ENCODE measurements at regions not wholly inside any gene's neighbourhood (a gene's known extent, or its start where the extent isn't known, plus 50 kb on each side); places are given as distances from the start of the nearest gene placed in this dataset.

DNA sequence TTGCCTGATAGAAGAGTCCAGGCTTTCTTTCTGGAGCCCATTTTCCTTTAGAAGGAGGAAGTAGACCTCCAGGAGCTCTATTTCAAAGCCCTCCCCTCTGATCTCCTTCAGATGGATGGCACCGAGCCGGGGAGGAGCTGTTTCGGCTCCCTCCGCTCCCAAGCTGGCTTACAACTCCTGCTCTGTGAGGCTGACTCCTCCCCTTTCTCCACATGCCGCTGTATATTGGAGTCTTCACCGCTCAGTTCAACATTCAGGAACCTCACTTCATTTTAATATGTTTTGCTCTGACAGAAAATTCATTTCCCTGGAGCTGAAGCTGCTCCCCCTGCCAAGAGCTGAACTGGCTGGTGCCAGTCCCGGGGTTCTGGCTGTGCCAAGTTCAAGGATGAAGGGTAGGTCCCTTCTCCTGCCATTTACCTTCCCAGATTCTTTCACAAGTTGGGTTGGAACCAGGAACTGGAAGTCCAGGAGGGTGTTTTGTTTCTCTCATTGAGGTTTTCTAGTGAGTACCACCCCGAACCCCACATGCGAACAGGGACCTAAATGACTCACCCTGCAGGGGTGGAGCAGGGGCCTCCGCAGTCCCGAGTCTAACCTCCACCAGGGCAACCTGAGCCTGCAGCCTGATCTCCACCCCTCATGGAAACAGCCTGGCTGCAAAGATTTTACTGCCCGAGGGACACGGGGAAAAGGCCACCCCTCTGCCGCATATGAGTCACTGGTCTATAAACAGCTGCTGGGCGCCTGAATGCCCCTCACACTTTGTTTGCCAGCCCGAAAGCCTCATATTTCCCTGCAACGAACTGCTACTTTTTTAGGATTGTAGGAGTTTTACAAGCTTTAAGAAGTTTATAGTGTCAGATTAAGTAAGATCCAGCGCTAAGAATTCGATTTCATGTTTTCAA lies 68.6 kb upstream of the FOXA2 start:
- no peak for DNase-seq

- no peak for DNase-seq
These were observed 69.6 kb upstream of the FOXA2 start for GRCh38 chr20:22653658-22654642.

DNA sequence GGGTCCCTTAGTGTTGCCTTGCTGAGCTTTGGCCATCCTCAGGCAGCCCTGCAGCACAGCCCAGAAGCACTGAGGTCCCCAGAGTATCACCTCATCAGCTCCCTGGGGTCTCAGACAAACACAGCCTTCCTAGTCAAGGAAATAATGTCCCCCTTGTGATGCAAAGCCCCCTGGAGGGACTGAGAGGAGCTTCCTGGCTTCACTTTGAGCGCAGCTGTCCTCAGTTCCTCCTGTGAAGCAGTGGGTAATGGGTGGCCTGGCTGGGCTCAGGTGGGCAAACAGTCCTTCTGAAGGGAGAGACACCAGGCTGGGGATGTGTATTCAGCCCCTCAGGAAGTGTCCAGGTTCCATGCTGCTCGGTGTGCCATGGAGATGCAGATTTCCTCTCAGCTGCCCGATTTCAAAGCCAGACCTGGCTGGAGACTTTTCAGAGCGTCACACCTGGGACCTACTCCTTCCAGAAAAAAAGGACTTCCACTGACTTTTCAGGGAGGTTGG lies 79.2 kb upstream of the FOXA2 start:
- DNase-seq: no peak

GRCh38 chr20:22667198-22667597 lies 82.8 kb upstream of the FOXA2 start:
- no peak for DNase-seq

DNA sequence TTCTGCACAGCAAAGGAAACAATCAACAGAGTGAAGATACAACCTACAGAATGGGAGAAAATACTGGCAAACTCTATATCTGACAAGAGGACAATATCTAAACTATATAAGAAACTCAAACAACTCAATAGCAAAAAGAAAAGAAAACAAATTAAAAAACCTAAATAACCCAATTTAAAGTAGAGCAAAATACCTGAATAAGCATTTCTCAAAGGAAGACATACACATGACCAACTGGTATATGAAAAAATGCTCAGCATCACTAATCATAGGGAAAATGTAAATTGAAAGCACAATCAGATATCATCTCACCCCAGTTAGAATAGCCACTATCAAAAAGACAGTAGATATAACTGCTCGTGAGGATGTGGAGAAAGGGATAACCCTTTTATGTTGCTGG lies 87.8 kb upstream of the FOXA2 start:
- no peak for DNase-seq

GRCh38 chr20:22673467-22673866 lies 89.1 kb upstream of the FOXA2 start:
- DNase-seq: no peak

DNA sequence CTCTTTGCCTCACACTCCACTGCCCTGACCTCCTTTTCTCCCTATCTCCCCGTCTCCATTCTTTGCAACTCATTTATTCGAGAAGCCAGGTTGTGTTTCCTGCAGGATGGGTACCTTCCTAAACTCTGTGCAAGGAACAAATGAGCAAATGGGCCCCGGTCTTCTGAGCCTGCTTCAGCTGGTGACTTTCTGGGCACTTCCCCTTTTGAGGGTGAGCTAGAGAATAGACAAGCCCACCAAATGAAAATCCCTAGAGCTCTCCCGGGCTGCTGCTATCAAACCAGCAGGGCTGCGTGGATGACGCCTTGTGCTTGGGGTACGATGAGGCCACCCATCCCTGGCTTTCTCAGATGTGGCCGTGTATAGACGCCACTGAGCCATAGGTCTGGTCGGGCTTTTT lies 91.0 kb upstream of the FOXA2 start:
- no peak for DNase-seq

DNA sequence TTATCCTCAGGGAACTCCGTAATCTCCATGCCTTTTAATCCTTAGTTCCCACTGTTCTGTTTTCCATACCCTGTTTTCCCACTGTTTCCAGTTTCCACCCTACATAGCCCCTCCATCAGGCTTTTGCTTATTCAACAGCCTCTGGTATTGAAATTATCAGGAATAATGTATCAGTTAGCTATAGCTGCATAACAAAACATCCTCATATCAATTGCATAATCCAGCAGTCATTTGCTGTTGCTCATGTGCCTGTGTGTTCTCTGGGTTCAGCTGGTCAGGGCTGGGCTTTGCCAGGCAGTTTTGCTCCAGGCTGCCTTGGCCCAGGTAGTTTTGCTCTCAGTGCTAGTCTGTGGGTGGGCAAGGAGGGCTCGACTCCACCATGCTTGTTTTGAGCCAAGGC lies 94.3 kb upstream of the FOXA2 start:
- DNase-seq: no peak

DNA sequence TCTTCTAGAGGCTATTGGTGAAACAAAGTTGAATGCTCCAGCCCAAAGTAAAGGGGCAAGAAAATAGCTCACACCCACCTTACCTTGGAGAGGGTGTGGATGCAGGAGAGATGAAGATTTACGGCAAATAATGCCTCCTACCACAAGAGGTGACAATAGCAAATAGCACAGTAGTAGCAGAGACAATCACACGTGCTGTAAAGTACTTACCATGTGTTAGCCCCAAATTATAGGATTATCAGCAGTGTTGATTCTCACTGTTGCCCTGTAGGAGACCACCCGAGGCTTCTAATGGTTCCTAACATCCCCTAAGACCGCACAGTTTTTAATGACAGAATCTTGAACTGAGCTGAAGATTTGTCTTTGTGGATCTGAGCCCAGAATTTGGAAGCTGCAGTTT lies 94.8 kb upstream of the FOXA2 start:
- DNase-seq: no peak

- DNase-seq: no peak
These were observed 95.8 kb upstream of the FOXA2 start for GRCh38 chr20:22680031-22680740.

GRCh38 chr20:22681591-22682248 lies 97.3 kb upstream of the FOXA2 start:
- DNase-seq: no peak

DNA sequence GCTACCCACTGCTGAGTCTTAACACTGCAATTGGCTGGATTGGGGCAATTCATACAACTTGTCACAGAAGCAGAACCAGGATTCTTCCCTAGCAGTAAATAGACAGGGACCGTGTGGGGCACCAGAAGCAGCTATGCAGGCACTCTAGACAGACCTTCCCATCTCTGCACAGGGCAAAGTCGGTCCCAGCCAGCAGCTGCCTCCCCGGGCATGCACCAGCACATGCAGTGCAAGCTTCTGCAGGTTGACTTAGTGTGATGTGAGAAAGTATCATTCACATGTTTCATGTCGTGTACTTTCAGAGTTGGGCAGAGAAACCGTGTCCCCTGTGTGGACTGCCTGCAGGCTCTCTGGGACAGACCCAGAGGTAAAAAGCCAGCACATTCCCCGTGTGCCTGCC lies 98.0 kb upstream of the FOXA2 start:
- DNase-seq: no peak

DNA sequence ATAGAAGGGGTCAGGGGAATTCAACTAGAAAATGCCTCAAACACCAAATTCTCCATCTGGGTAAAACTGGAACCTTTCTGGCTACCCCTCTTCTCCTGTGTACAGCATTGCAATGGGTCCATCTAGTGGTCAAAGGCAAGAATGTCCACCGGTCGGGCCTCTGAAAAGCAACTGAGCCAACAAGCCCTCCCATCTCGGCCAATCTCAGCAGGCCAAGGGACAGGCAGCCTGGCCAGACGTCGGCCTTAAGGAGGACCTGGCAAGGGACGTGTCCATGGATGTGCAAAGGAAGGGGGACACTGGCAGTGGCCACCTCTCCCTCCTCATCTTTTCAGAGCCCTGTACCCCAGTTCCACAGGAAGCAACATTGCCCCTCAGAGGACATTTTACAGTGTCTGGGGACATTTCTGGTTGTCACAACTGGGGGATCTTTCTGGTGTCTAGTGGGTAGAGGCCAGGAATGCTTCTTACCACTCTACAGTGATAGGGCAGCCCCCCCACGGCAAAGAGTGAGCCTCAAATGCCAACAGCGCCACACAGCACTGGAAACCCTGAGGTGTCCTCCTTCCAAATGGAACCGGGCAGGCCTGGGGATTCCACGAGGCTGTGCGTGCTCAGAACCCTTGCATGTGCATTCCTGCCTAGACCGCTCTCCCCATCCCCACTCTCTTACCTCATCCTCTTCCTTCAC lies 99.8 kb upstream of the FOXA2 start:
- DNase-seq: no peak

DNA sequence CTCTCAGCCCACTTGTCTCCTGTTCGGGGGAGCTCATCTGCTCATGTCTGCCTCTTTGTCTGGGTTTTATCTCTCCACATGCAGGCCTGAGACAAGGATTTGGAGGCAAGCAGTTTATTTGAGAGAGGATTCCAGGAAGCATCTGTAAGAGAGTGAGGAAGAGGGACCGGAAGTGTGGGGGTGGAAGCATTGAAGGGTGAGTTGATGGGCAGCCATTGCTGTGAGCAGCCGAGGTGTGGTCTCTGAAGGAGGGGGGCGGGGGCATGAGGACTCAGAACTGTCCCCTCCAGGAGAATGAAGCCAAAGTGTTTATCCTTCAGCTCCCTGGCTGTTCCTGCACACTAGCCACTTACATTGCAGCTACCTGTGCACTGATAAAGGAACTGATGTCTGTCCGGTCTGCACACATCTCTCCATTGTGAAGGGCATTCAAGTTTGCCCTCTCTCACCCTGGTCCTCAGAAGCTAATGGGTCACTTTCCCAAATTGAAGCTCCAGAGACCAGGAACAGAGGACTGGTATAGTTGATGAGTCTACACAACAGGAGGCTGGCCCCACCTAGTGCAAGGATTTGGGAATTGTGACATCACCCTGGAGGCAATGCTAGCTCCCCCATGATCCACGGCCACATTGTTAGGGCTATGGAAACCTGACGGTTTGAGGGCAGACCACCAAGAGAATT lies 100.5 kb upstream of the FOXA2 start:
- no peak for DNase-seq

GRCh38 chr20:22686097-22686496 lies 101.7 kb upstream of the FOXA2 start:
- DNase-seq: no peak

DNA sequence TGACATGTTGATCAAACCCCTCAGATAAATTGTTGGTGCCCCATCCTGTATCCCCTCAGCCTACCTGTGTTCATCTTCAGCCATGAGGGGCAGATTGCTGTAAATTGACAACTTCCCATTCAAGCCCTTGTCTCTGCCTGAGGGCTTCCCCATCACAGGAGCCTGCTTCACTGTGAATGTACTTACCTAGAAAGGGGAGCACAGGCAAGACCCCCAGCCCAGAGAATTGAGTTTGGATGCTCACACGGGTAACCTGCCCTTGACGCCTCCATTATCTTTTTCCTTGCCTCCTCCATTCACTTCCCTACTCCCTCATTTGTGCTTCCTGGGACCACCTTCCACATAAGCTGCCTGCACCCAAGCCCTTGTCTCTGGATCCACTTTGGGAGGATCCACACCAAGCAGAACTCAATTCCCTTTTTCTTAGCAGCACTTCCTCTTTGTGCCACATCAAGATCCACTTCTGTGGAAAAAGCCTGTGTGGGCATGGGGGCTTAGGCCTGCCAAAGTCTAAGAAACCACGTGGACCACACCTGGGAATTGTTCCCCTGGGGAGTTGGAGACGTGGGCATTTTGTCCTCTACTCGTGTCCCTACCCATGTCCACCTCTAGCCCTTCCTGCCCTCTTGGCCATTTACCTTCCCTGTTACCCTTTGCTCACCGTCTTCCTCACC lies 103.4 kb upstream of the FOXA2 start:
- no peak for DNase-seq

DNA sequence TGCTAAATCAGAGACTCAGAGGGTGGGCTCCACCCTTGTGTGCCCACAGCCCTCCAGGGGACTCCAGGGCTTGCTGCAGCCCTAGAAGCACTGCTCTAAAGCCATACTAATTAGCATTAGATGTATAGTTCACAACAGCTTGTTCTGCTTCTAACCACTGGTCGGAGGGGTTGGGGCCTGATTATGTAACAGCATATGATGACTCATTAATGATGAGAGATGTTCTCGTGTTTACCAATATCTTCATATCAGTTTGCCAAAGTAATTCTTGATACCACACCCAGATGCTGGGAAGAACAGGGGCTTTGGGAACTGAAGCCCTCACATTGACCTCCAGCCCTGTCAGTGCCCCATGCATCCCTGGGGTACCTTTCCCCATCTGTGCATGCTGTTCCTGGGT lies 104.1 kb upstream of the FOXA2 start:
- DNase-seq: no peak

DNA sequence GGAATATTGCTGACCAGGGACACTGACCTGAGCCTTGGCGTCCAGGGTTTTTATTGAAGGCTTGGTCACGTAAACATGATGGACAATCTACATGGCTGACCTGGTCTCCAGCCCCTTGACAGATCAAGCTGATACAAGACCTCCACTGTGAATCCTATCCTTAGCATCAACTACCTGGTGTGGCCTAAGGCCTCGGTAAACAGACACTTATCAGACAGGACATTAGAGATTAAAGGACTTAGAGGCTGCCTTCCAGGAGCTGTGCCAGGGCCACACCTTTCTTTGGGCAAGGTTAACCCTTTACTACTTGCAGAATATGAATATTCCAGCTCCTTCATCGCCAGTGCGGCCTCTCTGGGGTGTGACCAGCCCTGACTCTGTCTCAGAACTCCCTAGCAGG lies 104.9 kb upstream of the FOXA2 start:
- DNase-seq: no peak

GRCh38 chr20:22690000-22690399 lies 105.6 kb upstream of the FOXA2 start:
- DNase-seq: no peak

DNA sequence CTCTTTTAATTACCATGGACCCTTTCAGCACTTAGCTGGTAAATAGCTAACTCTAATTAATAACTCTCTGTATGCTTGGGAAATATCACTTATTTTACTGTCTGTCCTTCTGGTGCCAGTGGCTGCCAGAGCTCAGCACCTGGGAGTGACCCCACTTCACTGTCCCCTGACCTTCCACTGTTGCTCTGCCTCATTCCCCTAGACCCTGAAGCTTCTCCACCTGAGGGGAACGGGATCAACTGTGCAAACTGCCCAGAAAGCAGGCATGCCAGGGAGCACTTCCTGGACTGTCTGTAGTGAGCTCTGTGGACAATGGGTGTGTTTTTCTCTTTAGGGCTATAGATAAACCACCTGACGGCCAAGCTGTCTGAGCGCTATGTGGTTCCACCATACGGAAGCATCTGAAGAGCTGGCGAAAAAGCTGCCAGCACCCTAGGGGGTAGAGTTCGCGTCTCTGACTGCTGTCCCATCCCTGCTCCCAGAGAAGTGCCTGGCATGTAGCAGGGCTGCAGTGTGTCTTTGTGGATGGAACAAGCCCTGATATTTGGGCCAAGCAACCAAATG lies 106.3 kb upstream of the FOXA2 start:
- DNase-seq: no peak
